ENCODE measurements at regions not wholly inside any gene's neighbourhood (a gene's known extent, or its start where the extent isn't known, plus 50 kb on each side); places are given as distances from the start of the nearest gene placed in this dataset.

DNA sequence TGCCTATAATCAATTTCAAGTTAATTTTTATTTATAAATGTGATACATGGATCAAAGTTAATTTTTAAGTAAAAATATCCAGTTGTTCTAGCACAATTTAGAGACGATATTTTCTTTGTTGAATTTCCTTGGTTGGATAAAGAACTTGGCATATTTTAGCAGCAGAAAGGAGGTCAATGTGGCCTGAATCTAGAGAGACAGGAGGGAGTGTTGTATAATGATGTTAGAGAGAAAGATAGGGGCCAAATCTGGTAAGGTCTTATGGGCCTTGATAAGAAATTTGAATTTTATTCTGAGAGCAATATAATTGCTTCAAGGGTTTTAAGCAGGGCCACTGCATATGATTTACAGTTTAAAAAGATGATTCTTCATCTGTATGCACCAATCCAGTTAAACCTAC is 79.4 kb upstream of the OGFRL1 start:
- TF ChIP-seq, protein P1, sequence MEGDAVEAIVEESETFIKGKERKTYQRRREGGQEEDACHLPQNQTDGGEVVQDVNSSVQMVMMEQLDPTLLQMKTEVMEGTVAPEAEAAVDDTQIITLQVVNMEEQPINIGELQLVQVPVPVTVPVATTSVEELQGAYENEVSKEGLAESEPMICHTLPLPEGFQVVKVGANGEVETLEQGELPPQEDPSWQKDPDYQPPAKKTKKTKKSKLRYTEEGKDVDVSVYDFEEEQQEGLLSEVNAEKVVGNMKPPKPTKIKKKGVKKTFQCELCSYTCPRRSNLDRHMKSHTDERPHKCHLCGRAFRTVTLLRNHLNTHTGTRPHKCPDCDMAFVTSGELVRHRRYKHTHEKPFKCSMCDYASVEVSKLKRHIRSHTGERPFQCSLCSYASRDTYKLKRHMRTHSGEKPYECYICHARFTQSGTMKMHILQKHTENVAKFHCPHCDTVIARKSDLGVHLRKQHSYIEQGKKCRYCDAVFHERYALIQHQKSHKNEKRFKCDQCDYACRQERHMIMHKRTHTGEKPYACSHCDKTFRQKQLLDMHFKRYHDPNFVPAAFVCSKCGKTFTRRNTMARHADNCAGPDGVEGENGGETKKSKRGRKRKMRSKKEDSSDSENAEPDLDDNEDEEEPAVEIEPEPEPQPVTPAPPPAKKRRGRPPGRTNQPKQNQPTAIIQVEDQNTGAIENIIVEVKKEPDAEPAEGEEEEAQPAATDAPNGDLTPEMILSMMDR (IDR thresholded peaks at IDR 0.05; ENCODE audit: unreplicated experiment), result no peak
- no peaks in the 10 kb centered on the region for H3K36me3 Mint-ChIP-seq
- H3K27me3 Mint-ChIP-seq (ENCODE audit: low read depth), result no peaks in the 10 kb centered on the region
- H3K4me1 Mint-ChIP-seq, result peaks cover 30% of the 10 kb centered on the region
- no peak overlapping the region for H3K4me3 Mint-ChIP-seq
- DNase-seq (ENCODE audit: low spot score in 2 of 2, unreplicated experiment in 2 of 2), result no peak
- H3K27ac Mint-ChIP-seq, result no peak overlapping the region
- H3K9me3 Mint-ChIP-seq, result no peaks in the 10 kb centered on the region

DNA sequence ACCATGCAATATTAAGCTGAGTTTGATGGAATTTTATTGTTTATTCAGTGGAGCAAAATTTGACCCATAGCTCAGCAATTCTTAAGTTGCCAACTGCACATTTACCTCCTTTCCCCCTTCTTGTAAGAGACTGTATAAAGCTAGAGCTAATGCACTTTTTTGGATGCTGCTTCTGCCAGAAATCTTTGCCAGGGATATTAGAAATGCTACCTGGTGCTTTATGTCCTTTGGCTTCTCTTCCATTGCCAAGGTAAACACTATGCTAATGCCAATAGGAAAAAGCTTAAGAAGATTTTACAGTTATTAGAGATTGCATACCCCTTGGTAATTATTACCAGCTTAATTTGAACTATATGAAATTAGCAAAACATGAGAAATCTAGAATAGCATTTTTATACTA is 79.0 kb upstream of the OGFRL1 start:
- H3K4me3 Mint-ChIP-seq, result no peak overlapping the region
- peaks cover 29% of the 10 kb centered on the region for H3K4me1 Mint-ChIP-seq
- H3K9me3 Mint-ChIP-seq, result no peaks in the 10 kb centered on the region
- H3K27ac Mint-ChIP-seq, result no peak overlapping the region
- H3K36me3 Mint-ChIP-seq, result no peaks in the 10 kb centered on the region
- TF ChIP-seq, protein P1 (IDR thresholded peaks at IDR 0.05; ENCODE audit: unreplicated experiment), result no peak
- H3K27me3 Mint-ChIP-seq (ENCODE audit: low read depth), result no peaks in the 10 kb centered on the region
- DNase-seq (ENCODE audit: low spot score in 2 of 2, unreplicated experiment in 2 of 2), result no peak

DNA sequence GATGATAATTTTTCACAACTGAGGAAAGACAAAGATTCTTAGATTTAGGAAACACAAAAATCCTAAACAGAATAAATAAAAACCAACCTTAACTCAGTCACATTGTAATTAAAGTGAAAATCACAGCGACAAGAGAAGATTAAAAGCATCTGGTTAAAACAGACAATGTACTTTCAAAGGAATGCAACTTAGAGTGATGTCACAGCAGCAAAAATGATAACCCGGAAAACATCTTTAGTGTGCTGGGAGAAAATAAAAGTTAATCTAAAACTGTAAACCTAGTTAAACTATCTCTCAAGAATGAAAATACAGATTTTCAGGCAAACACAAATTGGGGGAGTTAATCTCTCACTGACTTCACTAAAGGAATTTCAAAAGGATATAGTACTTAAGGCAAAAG is 76.8 kb upstream of the OGFRL1 start:
- Mint-ChIP-seq H3K9me3 (no peaks in the 10 kb centered on the region), H3K4me3 (no peak overlapping the region), H3K27ac (no peak overlapping the region), H3K36me3 (no peaks in the 10 kb centered on the region), H3K4me1 (peaks cover 9% of the 10 kb centered on the region), H3K27me3 (ENCODE audit: low read depth) (no peaks in the 10 kb centered on the region)
- DNase-seq (ENCODE audit: low spot score in 2 of 2, unreplicated experiment in 2 of 2), result no peak
- TF ChIP-seq, protein P1 (IDR thresholded peaks at IDR 0.05; ENCODE audit: unreplicated experiment), result no peak

DNA sequence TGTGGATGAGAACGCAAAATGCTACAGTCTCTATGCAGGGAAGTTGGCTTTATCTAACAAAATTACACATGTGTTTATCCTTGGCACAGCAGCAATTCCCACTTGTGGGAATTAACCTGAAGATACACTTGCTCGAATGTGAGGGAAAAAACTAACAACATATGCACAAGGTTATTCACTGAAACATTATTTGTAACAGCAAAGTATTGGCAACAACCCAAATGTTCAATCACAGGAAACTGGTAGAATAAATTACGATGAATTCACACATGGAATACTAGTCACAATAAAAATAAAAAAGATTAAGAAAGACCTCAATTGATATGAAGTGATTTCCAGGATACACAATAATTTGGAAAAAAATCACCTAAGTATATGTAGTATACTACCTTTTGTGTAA is 68.1 kb upstream of the OGFRL1 start:
- Mint-ChIP-seq H3K4me3 (no peak overlapping the region), H3K36me3 (no peaks in the 10 kb centered on the region), H3K27ac (no peak overlapping the region), H3K9me3 (no peaks in the 10 kb centered on the region), H3K4me1 (no peaks in the 10 kb centered on the region), H3K27me3 (ENCODE audit: low read depth) (no peaks in the 10 kb centered on the region)
- DNase-seq (ENCODE audit: low spot score in 2 of 2, unreplicated experiment in 2 of 2), result no peak
- TF ChIP-seq, protein P1 (IDR thresholded peaks at IDR 0.05; ENCODE audit: unreplicated experiment), result no peak

DNA sequence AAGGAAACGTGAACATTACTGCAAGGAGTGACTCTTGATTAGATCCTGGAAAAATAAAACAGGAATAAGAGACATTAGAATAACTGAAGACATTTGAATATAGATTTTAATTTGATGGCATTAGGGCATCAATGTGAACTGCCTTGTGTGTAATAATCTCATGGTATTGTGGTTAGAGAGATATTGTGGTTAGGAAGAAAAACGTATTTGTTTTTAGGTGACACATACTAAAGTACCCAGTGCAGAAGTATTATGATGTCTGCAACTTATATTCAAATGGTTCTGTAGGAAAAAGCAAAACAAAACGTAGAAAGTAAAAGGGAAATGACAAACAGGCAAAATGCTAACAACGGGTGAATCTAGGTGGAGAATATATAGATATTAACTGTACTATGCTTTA is 65.9 kb upstream of the OGFRL1 start:
- Mint-ChIP-seq H3K27ac (no peak overlapping the region), H3K9me3 (no peaks in the 10 kb centered on the region), H3K36me3 (no peaks in the 10 kb centered on the region), H3K27me3 (ENCODE audit: low read depth) (no peaks in the 10 kb centered on the region), H3K4me3 (no peak overlapping the region), H3K4me1 (no peaks in the 10 kb centered on the region)
- TF ChIP-seq, protein P1 (IDR thresholded peaks at IDR 0.05; ENCODE audit: unreplicated experiment), result no peak
- no peak for DNase-seq (ENCODE audit: low spot score in 2 of 2, unreplicated experiment in 2 of 2)

DNA sequence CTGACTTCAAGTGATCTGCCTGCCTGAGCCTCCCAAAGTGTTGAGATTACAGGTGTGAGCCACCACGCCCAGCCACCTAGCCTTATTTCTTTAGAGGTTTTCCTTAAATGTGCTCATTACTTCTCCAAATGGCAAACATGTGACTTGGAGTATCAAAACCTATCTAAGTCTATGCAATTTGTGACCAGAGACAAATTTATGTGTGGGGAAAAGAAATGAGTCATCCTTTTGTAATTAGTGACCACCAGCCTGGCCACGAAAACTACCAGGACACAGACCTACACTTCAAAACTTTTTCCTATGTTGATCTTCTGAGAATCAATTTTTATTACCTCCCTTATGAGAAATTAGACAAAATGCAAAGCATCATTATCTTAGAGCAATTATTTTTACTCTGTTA is 64.6 kb upstream of the OGFRL1 start:
- peaks cover 6% of the 10 kb centered on the region for H3K4me1 Mint-ChIP-seq
- H3K9me3 Mint-ChIP-seq, result no peaks in the 10 kb centered on the region
- TF ChIP-seq, protein P1 (IDR thresholded peaks at IDR 0.05; ENCODE audit: unreplicated experiment), result no peak
- no peak overlapping the region for H3K4me3 Mint-ChIP-seq
- H3K27ac Mint-ChIP-seq, result no peak overlapping the region
- no peaks in the 10 kb centered on the region for H3K36me3 Mint-ChIP-seq
- no peak for DNase-seq (ENCODE audit: low spot score in 2 of 2, unreplicated experiment in 2 of 2)
- no peaks in the 10 kb centered on the region for H3K27me3 Mint-ChIP-seq (ENCODE audit: low read depth)

Data from mesothelial cell of epicardium (in vitro differentiated cells).